GM12875 (cell line): ENCODE measurements at regions not wholly inside any gene's neighbourhood (a gene's known extent, or its start where the extent isn't known, plus 50 kb on each side); places are given as distances from the start of the nearest gene placed in this dataset.
"Not testable (repeated sequence)": the region's sequence is repeated elsewhere in the genome, so short reads cannot be mapped to it uniquely, and the experiment has no call there.

Experiments
- H3K4me3 ChIP-seq: one replicate; pipeline ENCODE4 v1.5.1; 2011; ENCODE audit warnings: low read depth, low read length, control low read depth
- CTCF ChIP-seq: IDR thresholded peaks from 2 replicates; pipeline ENCODE4 v1.5.1; 2011; ENCODE audit warnings: low read depth, mild to moderate bottlenecking, control low read depth, inconsistent platforms, low read length, moderate library complexity, borderline replicate concordance; ENCODE audit not compliant: insufficient read depth

GRCh38 chr13:81874253-81874652 is 1533.3 kb upstream of the SPRY2 start:
- no peak overlapping the region for H3K4me3 ChIP-seq
- no peak for TF ChIP-seq CTCF

GRCh38 chr13:81872581-81872980 is 1531.7 kb upstream of the SPRY2 start:
- no peak overlapping the region for H3K4me3 ChIP-seq
- 0 out of 2 replicates have a peak, but pooled peaks have one; percentile 19 for TF ChIP-seq CTCF

- not testable (repeated sequence) for H3K4me3 ChIP-seq
Measured at GRCh38 chr13:81871751-81872325, 1530.9 kb upstream of the SPRY2 start.

- no peak overlapping the region for H3K4me3 ChIP-seq
- no peak for TF ChIP-seq CTCF
Measured at GRCh38 chr13:81848291-81848690, 1507.4 kb upstream of the SPRY2 start.

GRCh38 chr13:81846771-81847170 is 1505.8 kb upstream of the SPRY2 start:
- no peak for TF ChIP-seq CTCF
- no peak overlapping the region for H3K4me3 ChIP-seq

- TF ChIP-seq CTCF: no peak
- no peak overlapping the region for H3K4me3 ChIP-seq
Measured at GRCh38 chr13:81821259-81821658, 1480.3 kb upstream of the SPRY2 start.

- TF ChIP-seq CTCF: no peak
- no peak overlapping the region for H3K4me3 ChIP-seq
Measured at GRCh38 chr13:81800433-81800832, 1459.5 kb upstream of the SPRY2 start.

GRCh38 chr13:81795710-81796109 is 1454.8 kb upstream of the SPRY2 start:
- TF ChIP-seq CTCF: no peak
- no peak overlapping the region for H3K4me3 ChIP-seq
